VCaP (cell line): ENCODE measurements at regions not wholly inside any gene's neighbourhood (a gene's known extent, or its start where the extent isn't known, plus 50 kb on each side); places are given as distances from the start of the nearest gene placed in this dataset.

ENCODE experiments used
- H3K27ac ChIP-seq: fragments of 450-650 bp; 2 replicates; pipeline ENCODE4 v1.5.1; 2017
- CTCF ChIP-seq: fragments of 450-650 bp; conservative IDR thresholded peaks from 2 replicates; pipeline ENCODE4 v1.5.1; 2017; ENCODE audit warnings: mild to moderate bottlenecking, moderate library complexity

GRCh38 chr6:40962241-40962640, 76.8 kb downstream of the UNC5CL start:
- no peak overlapping the region for H3K27ac ChIP-seq
- TF ChIP-seq CTCF: no peak

- H3K27ac ChIP-seq: no peak overlapping the region
- TF ChIP-seq CTCF: no peak
Measured at GRCh38 chr6:40961831-40962230, 77.2 kb downstream of the UNC5CL start.

- TF ChIP-seq CTCF: no peak
- no peak overlapping the region for H3K27ac ChIP-seq
Measured at GRCh38 chr6:40960742-40961430, 78.1 kb downstream of the UNC5CL start.

GRCh38 chr6:40959781-40960327, 79.2 kb downstream of the UNC5CL start:
- H3K27ac ChIP-seq: no peak overlapping the region
- TF ChIP-seq CTCF: no peak

GRCh38 chr6:40958738-40959137, 80.3 kb downstream of the UNC5CL start:
- TF ChIP-seq CTCF: no peak
- H3K27ac ChIP-seq: no peak overlapping the region

GRCh38 chr6:40957616-40958492, 81.2 kb downstream of the UNC5CL start:
- no peak overlapping the region for H3K27ac ChIP-seq
- no peak for TF ChIP-seq CTCF

GRCh38 chr6:40956936-40957335, 82.1 kb downstream of the UNC5CL start:
- H3K27ac ChIP-seq: no peak overlapping the region
- TF ChIP-seq CTCF: no peak
